ENCODE measurements at regions not wholly inside any gene's neighbourhood (a gene's known extent, or its start where the extent isn't known, plus 50 kb on each side); places are given as distances from the start of the nearest gene placed in this dataset.

- H3K4me3 ChIP-seq: no peak overlapping the region
- H3K9ac ChIP-seq (ENCODE audit: insufficient read depth in 1 of 2, low read length in 2 of 2): no peak overlapping the region
- WGBS, 2 donors: 81 to 85% methylated on average over 5 of the region's 5 CpGs
- DNase-seq (no peak), ATAC-seq (ENCODE audit: insufficient read depth, low FRiP score) (no peak)
- H3K27me3 ChIP-seq (ENCODE audit: control insufficient read depth in 3 of 3, insufficient read depth in 3 of 3, low read length in 2 of 3): no peaks in the 10 kb centered on the region
- H3K27ac ChIP-seq (ENCODE audit: low read depth in 1 of 2, low read length in 1 of 2): no peak overlapping the region
- no peaks in the 10 kb centered on the region for H3K4me1 ChIP-seq (ENCODE audit: control insufficient read depth in 5 of 5, insufficient read depth in 5 of 5, low read length in 5 of 5)
- no peak for TF ChIP-seq CTCF (IDR thresholded peaks at IDR 0.05; ENCODE audit: control extremely low read depth, extremely low read depth)
- no peaks in the 10 kb centered on the region for H3K9me3 ChIP-seq (ENCODE audit: control insufficient read depth in 4 of 4, insufficient read depth in 3 of 4, low read length in 3 of 4)
- H3K36me3 ChIP-seq (ENCODE audit: control insufficient read depth in 4 of 4, insufficient read depth in 4 of 4, low read length in 4 of 4): no peaks in the 10 kb centered on the region
Observed at GRCh38 chr15:97425596-97425995, 534.9 kb upstream of the ARRDC4 start.

GRCh38 chr15:97443101-97443500 is 517.4 kb upstream of the ARRDC4 start:
- no peak overlapping the region for H3K9ac ChIP-seq (ENCODE audit: insufficient read depth in 1 of 2, low read length in 2 of 2)
- H3K4me1 ChIP-seq (ENCODE audit: control insufficient read depth in 5 of 5, insufficient read depth in 5 of 5, low read length in 5 of 5): no peaks in the 10 kb centered on the region
- no peak overlapping the region for H3K27ac ChIP-seq (ENCODE audit: low read depth in 1 of 2, low read length in 1 of 2)
- H3K36me3 ChIP-seq (ENCODE audit: control insufficient read depth in 4 of 4, insufficient read depth in 4 of 4, low read length in 4 of 4): no peaks in the 10 kb centered on the region
- 63 to 67% methylated on average over 1 of the region's 1 CpG for WGBS, 2 donors
- no peaks in the 10 kb centered on the region for H3K9me3 ChIP-seq (ENCODE audit: control insufficient read depth in 4 of 4, insufficient read depth in 3 of 4, low read length in 3 of 4)
- no peak overlapping the region for H3K4me3 ChIP-seq
- H3K27me3 ChIP-seq (ENCODE audit: control insufficient read depth in 3 of 3, insufficient read depth in 3 of 3, low read length in 2 of 3): no peaks in the 10 kb centered on the region
- ATAC-seq (ENCODE audit: insufficient read depth, low FRiP score): no peak
- DNase-seq: no peak
- no peak for TF ChIP-seq CTCF (IDR thresholded peaks at IDR 0.05; ENCODE audit: control extremely low read depth, extremely low read depth)

GRCh38 chr15:97446138-97446537 is 514.4 kb upstream of the ARRDC4 start:
- Histone ChIP-seq H3K27ac (ENCODE audit: low read depth in 1 of 2, low read length in 1 of 2) (no peak overlapping the region), H3K27me3 (ENCODE audit: control insufficient read depth in 3 of 3, insufficient read depth in 3 of 3, low read length in 2 of 3) (no peaks in the 10 kb centered on the region), H3K36me3 (ENCODE audit: control insufficient read depth in 4 of 4, insufficient read depth in 4 of 4, low read length in 4 of 4) (no peaks in the 10 kb centered on the region), H3K9ac (ENCODE audit: insufficient read depth in 1 of 2, low read length in 2 of 2) (no peak overlapping the region), H3K4me1 (ENCODE audit: control insufficient read depth in 5 of 5, insufficient read depth in 5 of 5, low read length in 5 of 5) (no peaks in the 10 kb centered on the region), H3K4me3 (no peak overlapping the region), H3K9me3 (ENCODE audit: control insufficient read depth in 4 of 4, insufficient read depth in 3 of 4, low read length in 3 of 4) (no peaks in the 10 kb centered on the region)
- WGBS, 2 donors: 60 to 67% methylated on average over 3 of the region's 3 CpGs
- ATAC-seq (ENCODE audit: insufficient read depth, low FRiP score) (no peak), DNase-seq (no peak)
- no peak for TF ChIP-seq CTCF (IDR thresholded peaks at IDR 0.05; ENCODE audit: control extremely low read depth, extremely low read depth)

GRCh38 chr15:97456521-97457202 is 503.8 kb upstream of the ARRDC4 start:
- no peak for ATAC-seq (ENCODE audit: insufficient read depth, low FRiP score)
- 82% methylated on average over 7 of the region's 7 CpGs for WGBS, 2 donors
- DNase-seq: no peak

More at GRCh38 chr15:97456521-97457202, 503.8 kb upstream of the ARRDC4 start:
- peaks cover 0 to 6% (median 4%) of the 10 kb centered on the region in 5 donors for H3K4me1 ChIP-seq (ENCODE audit: control insufficient read depth in 5 of 5, insufficient read depth in 5 of 5, low read length in 5 of 5)
- H3K9me3 ChIP-seq (ENCODE audit: control insufficient read depth in 4 of 4, insufficient read depth in 3 of 4, low read length in 3 of 4): no peaks in the 10 kb centered on the region
- no peak for TF ChIP-seq CTCF (IDR thresholded peaks at IDR 0.05; ENCODE audit: control extremely low read depth, extremely low read depth)
- no peak overlapping the region for H3K27ac ChIP-seq (ENCODE audit: low read depth in 1 of 2, low read length in 1 of 2)
- no peak overlapping the region for H3K9ac ChIP-seq (ENCODE audit: insufficient read depth in 1 of 2, low read length in 2 of 2)
- no peaks in the 10 kb centered on the region for H3K27me3 ChIP-seq (ENCODE audit: control insufficient read depth in 3 of 3, insufficient read depth in 3 of 3, low read length in 2 of 3)
- H3K36me3 ChIP-seq (ENCODE audit: control insufficient read depth in 4 of 4, insufficient read depth in 4 of 4, low read length in 4 of 4): no peaks in the 10 kb centered on the region
- H3K4me3 ChIP-seq: no peak overlapping the region

Data from lung (tissue), 11 donors.